Activated CD4-positive, alpha-beta T cell treated with anti-CD3 and anti-CD28 coated beads, Interleukin-10, Interleukin-2, amounts not matched to agents 100 ng/mL and 50 ng/mL, durations not matched to agents 16 hours and 8 hours (primary cell): ENCODE measurements at regions not wholly inside any gene's neighbourhood (a gene's known extent, or its start where the extent isn't known, plus 50 kb on each side); places are given as distances from the start of the nearest gene placed in this dataset.
A peak's percentile ranks its signal among the peaks of the same experiment; 100 is the strongest.

Experiments used
- DNase-seq: peaks from one replicate; pipeline ENCODE4 v3.0.0-alpha.2; 2020

DNA sequence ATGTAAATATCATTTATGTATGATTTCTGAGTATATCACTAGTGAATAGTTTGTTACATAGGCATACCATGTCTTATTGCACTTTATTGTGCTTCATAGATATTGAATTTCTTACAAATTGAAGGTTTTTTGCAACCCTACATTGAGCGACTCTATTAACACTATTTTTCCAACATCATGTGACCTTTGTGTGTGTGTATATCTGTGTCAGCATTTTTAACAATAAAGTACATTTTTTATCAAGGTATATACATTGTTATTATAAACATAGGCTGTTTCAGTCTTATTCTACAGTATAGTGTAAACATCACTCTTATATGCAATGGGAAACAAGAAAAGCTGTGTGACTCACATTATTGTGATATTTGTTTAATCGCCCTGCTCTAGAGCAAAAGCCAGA lies 1944.9 kb downstream of the TP53TG3F start:
- DNase-seq = no peak

DNA sequence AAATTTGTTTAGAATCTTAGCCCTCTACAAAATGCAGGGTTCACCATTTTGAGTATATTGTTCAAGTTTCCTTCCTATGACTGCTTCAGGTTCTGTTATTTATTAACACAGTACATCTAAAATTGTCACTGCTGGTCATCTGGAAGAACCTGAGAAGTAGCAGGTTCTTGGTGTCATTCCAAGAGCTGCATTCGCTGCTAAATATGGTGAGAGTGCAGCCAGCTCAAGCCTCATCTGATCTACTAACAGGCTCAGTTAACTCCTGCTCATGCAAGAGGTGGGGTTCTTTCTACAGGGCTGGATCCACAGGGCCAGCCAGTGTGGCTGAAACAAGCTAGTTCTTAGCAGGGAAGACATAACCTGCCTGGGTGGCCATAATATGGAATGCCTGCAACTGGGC lies 1946.1 kb downstream of the TP53TG3F start:
- DNase-seq = no peak

DNA sequence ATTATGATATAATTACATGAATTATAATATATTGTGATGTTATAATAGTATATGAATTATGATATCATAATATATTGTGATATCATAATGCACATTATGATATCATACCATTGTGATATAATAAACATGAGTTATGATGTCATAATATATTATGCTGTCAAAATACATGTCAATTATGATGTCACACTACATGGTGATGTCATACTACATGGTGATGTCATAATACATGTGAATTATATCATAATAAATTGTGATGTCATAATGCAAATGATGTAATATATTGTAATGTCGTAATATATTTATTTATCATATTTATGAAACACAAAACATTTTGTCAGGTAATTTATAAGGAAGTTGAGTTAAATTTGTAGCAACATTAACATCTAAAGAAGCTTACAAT lies 1950.1 kb downstream of the TP53TG3F start:
- no peak for DNase-seq

DNA sequence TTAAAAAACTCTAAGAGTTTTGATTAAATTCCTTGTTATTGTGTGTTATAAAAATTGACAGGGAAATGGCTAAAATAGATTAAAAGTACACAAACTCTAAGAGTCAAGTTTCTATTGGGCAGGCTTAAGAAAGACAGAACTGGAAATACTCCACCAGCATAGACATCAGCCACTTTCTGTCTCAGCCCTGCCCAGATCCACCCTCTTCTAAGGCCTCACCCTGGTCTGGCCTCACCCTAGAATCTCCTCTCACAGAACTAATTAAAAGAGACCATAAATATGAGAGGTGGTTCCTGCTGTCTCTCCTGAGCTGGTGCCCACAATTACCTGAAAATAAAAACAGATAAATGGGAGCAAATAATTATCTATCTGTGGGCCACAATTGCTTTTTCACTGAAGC lies 1951.0 kb downstream of the TP53TG3F start:
- DNase-seq = no peak

DNA sequence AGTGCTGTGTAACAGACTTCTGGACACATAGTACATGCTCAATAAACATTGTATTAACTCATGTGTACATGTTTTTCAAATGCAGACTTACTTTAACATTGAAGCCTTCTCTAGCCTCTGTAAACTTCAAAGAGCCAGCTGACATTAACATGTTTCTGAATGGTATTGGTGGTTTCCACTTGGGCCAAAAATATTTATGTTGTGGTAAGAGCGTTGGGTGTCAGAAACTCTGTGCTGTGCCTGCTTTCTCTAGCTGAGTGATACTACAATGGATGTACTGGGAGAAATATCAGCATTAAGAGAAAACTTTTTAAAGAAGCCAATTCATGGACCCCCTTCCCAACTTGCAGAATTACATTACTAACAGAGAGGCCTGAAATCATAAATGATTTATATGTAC lies 1951.7 kb downstream of the TP53TG3F start:
- DNase-seq = no peak

- DNase-seq = no peak
These were observed 1954.7 kb downstream of the TP53TG3F start for GRCh38 chr16:35414139-35414538.

DNA sequence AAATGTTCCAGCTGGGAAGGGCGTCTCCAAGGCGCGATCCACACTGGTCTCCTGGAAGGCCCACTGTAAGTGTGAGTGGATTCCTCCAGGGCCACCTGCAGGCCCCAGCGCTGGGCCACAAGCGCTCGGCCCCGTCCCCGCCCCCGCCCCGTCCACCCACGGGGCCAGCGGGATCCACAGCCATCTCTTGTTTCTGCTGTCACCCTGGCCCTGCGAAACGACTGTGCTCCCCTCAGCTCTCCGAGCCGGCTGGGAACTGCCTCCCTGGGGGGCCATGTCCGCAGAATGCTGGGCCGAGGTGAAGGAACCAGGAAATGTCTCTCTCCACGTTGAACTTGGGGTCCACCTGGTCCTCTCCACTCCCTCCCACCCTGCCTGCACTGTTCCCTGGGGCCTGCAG lies 1955.2 kb downstream of the TP53TG3F start:
- DNase-seq = no peak

DNA sequence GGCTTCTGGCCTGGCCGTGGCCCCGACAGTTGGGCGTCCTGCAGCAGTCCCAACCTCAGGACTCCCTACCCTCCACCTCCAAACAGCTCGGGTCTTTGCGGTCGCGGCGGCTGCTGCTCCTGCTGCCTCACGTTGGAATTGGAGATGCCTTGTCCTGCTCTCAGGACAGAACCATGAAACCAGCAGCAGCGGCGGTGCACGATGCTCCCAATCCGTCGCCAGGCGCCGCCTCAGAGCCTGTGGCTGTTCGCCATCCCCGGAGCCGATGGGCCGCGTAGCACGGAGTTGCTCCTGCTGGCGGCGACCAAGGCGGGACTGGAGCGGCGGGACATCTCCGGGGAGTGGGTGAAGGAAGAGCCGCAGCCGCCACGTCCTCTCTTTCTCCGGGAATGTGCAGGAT lies 1965.9 kb downstream of the TP53TG3F start:
- no peak for DNase-seq

DNA sequence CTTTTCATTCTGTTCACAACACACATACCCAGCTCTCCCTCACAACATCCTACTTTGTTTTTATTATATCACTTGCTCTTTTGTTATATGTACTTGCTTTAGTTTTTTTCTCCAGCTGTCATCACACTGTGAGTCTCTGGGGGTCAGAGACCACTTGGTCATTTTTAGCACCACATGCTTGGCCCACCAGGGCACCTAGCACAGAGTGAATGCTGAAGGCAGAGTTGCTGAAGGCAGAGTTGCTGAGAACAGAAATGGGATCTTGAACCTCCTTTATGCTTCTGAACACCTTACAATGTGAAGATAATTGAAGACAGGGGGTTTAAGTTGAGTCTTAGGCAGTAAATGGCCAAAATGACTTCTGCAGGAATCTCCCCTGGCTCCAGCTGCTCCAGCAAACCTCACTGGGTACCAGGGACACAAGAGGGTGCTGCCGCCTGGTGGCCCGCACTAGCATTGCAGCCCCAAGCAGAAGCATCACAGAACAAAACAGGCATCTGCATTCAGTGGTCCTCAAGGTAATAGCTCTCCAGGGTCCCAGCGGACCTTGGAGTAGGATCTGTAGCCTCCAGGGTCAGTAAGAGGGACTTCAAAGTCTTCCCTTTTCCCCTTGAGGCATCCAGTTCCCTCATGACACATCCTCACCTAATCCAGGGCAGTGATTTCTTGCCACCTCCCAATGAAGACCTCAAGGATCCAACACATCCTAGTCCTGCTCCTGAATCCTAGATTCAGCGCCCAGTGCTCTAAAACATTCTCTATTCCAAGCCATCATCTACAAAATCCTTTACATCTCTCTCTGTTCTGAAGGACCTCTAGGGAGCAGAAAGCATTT lies 1972.6 kb downstream of the TP53TG3F start:
- peak; percentile 23 for DNase-seq

- no peak for DNase-seq
These were observed 1981.5 kb downstream of the TP53TG3F start for GRCh38 chr16:35440875-35441274.

DNA sequence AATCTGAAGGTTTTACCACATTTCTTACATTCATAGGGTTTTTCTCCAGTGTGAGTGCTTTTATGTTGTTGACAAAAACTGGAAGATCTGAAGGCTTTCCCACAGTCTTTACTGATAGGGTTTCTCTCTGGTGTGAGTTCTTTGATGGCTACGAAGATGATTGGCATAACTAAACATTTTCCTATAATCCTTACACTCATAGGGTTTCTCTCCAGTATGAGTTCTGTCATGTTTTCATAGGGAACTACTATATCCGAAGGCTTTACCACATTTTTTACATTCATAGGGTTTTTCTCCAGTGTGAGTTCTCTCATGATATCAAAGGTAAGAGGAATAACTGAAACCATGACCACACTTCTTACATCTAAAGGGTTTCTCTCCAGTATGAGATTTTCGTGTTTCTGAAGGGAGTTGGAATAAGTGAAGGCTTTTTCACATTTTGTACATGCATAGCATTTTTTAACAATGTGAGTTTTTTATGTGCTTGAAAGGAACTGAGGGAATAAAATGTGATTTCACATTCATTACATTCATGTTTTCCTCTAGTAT lies 1987.7 kb downstream of the TP53TG3F start:
- no peak for DNase-seq

GRCh38 chr16:35449663-35450062 lies 1990.3 kb downstream of the TP53TG3F start:
- DNase-seq = no peak

- no peak for DNase-seq
These were observed 1991.2 kb downstream of the TP53TG3F start for GRCh38 chr16:35450648-35451047.

GRCh38 chr16:35452471-35452870 lies 1993.1 kb downstream of the TP53TG3F start:
- no peak for DNase-seq

DNA sequence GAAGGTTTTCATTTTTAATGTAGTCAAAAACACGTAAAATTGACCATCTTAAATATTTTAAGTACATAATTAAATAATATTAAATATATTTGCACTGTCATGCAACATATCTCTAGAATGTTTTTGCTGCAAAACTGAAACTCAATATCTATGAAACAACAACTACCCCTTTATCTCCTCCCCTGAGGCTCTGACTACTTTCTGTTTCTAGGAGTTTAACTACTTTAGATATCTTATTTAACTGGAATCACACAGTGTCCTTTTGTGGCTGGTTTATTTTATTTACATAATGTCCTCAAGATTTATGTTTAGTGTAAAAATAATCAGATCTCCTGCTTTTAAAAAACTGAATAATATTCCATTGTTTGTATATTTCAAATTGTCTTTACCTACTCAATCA lies 2003.9 kb downstream of the TP53TG3F start:
- no peak for DNase-seq

- no peak for DNase-seq
These were observed 2020.9 kb downstream of the TP53TG3F start for GRCh38 chr16:35480361-35480760.

DNA sequence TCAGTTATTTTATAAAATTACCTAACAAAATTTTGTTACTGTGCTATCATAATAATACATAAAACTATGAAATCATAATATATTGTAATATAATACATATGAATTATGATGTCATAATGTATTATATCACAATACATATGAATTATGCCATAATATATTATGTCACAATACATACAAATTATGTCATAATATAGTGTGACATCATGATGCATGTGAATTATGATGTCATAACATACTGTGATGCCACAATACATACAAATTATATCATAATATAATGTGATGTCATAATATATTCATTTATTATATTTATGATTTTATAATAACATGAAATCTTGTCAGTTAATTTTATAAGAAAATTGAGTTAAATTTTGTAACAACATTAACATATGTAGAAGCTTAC lies 2021.6 kb downstream of the TP53TG3F start:
- DNase-seq = no peak

DNA sequence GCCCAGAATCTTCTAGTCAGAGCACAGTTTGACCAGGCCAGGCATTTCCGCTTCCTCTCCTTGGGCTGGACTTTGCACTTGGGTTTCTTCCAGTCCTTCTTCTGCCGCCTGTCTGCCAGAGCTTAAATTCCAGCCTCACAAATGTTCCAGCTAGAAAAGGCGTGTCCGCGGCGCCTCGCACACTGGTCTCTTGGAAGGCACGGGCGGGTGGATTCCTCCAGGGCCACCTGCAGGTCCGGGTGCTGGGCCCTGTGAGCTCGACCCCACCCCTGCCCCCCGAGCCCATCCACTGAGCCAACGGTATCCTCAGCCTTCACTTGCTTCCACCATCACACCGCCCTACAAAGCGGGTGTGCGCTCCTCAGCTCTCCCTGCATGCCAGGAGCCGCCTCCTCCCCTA lies 2026.5 kb downstream of the TP53TG3F start:
- DNase-seq = no peak

DNA sequence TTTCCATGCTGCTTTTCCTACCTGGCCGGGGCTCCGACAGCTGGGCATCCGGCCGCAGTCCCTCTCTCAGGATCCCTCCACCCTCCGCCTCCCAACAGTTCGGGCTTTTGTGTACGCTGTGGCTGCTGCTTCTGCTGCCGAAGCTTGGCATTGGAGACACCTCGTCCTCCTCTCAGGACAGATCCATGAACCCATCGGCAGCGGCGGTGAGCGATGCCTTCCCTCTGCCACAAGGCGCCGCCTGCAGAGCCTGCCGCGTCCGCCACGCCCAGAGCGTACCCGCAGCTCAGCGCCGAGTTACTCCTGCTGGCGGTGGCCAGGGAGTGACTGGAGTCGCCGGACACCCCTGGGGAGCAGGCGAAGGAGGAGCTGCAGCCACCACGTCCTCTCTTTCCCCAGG lies 2032.8 kb downstream of the TP53TG3F start:
- no peak for DNase-seq

DNA sequence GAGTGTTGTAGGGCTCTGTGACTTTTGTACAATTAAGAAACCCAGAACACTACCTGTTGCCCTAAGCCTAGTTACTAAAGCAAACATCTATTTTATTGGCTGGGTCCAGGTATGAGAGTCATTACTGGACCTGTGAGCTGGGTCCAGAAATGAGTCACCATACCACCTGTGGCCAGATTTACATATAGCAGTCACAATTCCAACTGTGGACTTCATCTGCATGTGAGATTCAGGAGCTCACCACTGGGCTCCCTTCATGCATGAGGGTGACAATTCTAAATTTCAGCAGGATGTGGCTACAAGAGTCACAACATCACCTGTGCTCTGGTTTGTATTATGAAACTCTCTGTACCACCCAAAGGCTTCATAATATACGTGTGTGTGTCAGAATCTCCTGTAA lies 2038.0 kb downstream of the TP53TG3F start:
- no peak for DNase-seq

- DNase-seq = no peak
These were observed 2046.8 kb downstream of the TP53TG3F start for GRCh38 chr16:35506018-35506897.

DNA sequence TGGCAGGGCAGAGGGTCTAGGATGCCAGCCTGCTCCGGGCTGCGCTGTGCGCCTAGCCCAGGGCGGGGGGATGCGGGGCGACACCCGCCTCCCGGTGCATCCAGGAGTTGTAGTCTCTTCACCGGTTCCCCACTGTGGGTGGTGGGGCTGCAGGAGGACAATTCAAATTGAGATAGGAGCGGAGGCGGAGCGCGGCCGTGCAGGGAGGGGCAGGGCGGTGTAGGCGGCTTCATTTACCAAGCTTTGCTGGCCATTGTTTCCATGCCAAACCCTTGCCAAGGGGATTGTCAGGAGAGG lies 2047.4 kb downstream of the TP53TG3F start:
- no peak for DNase-seq

DNA sequence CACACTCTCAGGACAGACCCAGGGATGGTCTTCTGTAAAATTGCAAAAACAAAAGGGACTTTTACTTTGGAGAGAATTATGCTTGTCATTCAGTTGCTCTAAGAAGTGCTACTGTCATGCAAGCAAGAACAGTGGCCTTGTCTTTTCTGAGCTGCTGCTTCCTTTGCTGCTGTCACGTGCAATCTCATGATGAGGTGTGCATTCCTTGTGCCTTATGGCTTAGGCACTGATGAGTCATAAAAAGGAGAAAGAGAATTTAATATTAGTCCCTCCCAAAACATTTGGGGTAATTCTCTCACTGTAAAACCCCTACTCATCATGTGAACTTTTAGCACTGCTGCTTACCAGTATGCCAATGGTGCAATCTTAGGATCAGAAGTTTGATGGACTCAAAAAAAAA lies 2051.3 kb downstream of the TP53TG3F start:
- no peak for DNase-seq

DNA sequence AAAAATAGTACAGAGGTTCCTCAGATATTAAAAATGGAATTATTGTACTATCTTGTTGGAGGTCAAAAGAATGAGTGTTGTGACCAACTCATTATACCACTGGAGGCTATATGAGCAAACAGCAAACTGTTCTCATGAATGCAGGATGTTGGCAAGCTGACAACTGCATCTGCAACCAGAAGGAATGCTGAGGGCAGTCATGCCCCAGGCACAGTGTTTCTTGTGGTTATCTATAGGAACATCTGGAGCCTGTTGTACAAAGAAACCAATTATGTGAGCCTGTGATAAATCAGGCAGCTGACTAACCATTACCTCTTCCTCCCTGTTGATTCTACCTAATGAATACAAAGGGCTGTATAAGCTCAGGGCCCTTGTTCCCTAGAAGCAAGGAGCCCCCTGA lies 2057.1 kb downstream of the TP53TG3F start:
- DNase-seq = no peak
